NB4 (cell line): ENCODE measurements at regions not wholly inside any gene's neighbourhood (a gene's known extent, or its start where the extent isn't known, plus 50 kb on each side); places are given as distances from the start of the nearest gene placed in this dataset.

Experiments
- CTCF ChIP-seq: IDR thresholded peaks from one replicate; pipeline ENCODE4 v1.5.1; 2012; ENCODE audit warnings: low read depth, low read length
- MYC ChIP-seq: IDR thresholded peaks from 2 replicates; pipeline ENCODE4 v1.6.1; 2011; ENCODE audit warnings: low read depth, low read length
- POLR2A ChIP-seq: IDR thresholded peaks from 2 replicates; pipeline ENCODE4 v1.6.1; 2011; ENCODE audit warnings: mild to moderate bottlenecking; ENCODE audit not compliant: insufficient read length; ENCODE audit errors: extremely low read depth
- TF ChIP-seq, protein P1 (sequence below): IDR thresholded peaks from 2 replicates; pipeline ENCODE4 v1.6.1; 2011; ENCODE audit warnings: low read depth, low read length

GRCh38 chr2:175633227-175633626, 368.8 kb downstream of the LNPK start:
- TF ChIP-seq CTCF (no peak), POLR2A (no peak), MYC (no peak)
- TF ChIP-seq, protein P1, sequence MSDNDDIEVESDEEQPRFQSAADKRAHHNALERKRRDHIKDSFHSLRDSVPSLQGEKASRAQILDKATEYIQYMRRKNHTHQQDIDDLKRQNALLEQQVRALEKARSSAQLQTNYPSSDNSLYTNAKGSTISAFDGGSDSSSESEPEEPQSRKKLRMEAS: no peak
